Thoracic aorta (tissue), 2 donors: ENCODE measurements at regions not wholly inside any gene's neighbourhood (a gene's known extent, or its start where the extent isn't known, plus 50 kb on each side); places are given as distances from the start of the nearest gene placed in this dataset.

Experiments used
- ATAC-seq: fragments of 150-250 bp; one replicate; pipeline ENCODE4 v1.8.0; 2017; ENCODE audit warnings: low read depth; ENCODE audit not compliant: insufficient number of reproducible peaks, low FRiP score
- DNase-seq: peaks from one replicate; pipeline ENCODE4 v3.0.0-alpha.2; 2020; ENCODE audit warnings: low spot score
- H3K27ac ChIP-seq, 2 donors: fragments of 200-600 bp; sonication (generic); 1 replicate in 1 of 2; 2 replicates in 1 of 2; pipeline ENCODE4 v1.5.1; 2016; ENCODE audit warnings: mild to moderate bottlenecking in 2 of 2, moderate library complexity in 2 of 2
- H3K27me3 ChIP-seq: fragments of 200-600 bp; sonication (generic); replicated peaks from 2 replicates; pipeline ENCODE4 v1.6.0; 2016; ENCODE audit warnings: mild to moderate bottlenecking; ENCODE audit not compliant: insufficient read depth
- H3K36me3 ChIP-seq: fragments of 200-600 bp; sonication (generic); one replicate; pipeline ENCODE4 v1.5.1; 2016
- H3K4me1 ChIP-seq, 2 donors: fragments of 200-600 bp; sonication (generic); 1 replicate in 1 of 2; 2 replicates in 1 of 2; pipeline versions ENCODE4 v1.5.1 to v1.6.0; 2016; ENCODE audit warnings: low read depth in 2 of 2, mild to moderate bottlenecking in 1 of 2; ENCODE audit not compliant: control insufficient read depth in 1 of 2
- H3K4me3 ChIP-seq: fragments of 200-600 bp; sonication (generic); 2 replicates; pipeline ENCODE4 v1.5.1; 2016; ENCODE audit warnings: mild to moderate bottlenecking
- H3K9me3 ChIP-seq: fragments of 200-600 bp; sonication (generic); 2 replicates; pipeline ENCODE4 v1.5.1; 2016
- TF ChIP-seq, protein P1 (sequence below): fragments of 200-600 bp; sonication (generic); IDR thresholded peaks from one replicate; pipeline ENCODE4 v1.5.1; 2019; ENCODE audit warnings: antibody characterized with exemption

DNA sequence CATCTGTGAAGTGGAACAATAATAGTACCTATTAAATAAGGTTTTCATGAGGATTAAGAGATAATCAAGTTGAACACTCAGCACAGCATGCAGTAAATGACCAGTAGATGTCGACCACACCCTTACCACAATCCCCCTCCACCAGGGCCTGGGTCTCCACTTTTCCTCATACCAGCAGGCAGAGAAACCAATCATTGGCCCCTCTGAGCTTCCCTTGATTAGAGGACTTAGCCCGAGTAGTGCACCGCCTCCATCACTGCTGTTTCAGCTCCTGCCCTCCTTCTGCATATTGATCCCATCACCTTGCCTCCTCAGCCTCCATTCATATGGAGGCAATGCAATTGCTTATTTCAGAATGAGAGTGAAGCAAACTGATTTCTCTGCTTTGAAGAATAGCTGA is 96.5 kb upstream of the CDH11 start:
- ATAC-seq: no peak
- Histone ChIP-seq H3K4me3 (no peak overlapping the region), H3K27me3 (no peaks in the 10 kb centered on the region), H3K36me3 (no peaks in the 10 kb centered on the region), H3K27ac (no peak overlapping the region), H3K4me1 (no peaks in the 10 kb centered on the region), H3K9me3 (no peaks in the 10 kb centered on the region)
- TF ChIP-seq, protein P1, sequence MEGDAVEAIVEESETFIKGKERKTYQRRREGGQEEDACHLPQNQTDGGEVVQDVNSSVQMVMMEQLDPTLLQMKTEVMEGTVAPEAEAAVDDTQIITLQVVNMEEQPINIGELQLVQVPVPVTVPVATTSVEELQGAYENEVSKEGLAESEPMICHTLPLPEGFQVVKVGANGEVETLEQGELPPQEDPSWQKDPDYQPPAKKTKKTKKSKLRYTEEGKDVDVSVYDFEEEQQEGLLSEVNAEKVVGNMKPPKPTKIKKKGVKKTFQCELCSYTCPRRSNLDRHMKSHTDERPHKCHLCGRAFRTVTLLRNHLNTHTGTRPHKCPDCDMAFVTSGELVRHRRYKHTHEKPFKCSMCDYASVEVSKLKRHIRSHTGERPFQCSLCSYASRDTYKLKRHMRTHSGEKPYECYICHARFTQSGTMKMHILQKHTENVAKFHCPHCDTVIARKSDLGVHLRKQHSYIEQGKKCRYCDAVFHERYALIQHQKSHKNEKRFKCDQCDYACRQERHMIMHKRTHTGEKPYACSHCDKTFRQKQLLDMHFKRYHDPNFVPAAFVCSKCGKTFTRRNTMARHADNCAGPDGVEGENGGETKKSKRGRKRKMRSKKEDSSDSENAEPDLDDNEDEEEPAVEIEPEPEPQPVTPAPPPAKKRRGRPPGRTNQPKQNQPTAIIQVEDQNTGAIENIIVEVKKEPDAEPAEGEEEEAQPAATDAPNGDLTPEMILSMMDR: no peak
- DNase-seq: no peak

DNA sequence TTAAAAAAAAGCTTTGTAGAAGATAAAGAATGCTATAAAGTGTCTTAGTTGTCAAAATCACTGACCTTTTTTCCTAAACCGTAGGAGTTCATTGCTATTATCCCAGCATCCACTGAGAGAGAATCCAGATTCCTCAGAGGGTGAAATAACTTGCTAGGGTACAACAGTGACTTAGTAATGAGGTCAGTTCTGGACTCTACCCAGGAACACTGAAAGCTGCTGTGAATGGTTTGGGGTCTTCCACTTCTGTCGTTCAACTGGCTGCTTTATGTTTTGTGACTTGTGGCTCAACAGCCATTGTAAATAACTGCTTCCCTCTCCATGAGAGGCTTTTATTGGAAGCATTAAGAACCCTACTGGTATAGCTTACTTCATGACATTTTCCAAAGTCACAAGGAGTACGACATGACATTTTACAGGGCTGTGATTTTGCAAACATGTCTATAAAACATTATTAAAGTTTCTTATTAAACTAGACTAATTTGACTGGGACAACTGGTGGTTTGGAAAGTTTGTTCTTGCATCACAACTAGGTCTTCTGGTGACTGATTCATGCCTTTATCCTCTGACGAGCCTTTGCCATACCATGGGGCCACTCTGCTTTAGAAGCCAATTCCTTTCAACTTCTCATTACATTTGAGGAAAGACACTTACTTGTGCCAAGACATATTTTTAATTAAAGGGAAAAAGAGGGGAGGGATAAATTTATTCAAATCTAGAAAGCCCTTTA is 92.2 kb upstream of the CDH11 start:
- TF ChIP-seq, protein P1: no peak
- no peak for DNase-seq

DNA sequence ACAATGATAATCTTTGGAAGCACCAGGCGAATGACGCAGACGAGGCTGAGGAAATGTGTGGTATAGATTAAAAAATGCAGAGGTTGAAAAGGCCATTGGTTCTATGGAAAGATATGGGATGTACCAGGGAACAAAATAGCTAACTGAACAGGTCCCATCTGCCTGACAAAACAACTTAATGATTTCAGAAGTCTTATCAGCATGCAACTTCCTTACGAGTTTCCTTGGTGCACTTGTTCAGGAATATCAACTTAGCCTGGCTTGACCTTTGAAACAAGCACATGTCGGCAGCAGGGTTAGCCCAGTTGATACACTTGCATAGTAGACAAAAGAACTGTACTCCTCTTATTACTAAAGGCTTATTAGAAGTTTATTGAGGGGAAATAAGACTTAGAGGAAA is 90.9 kb upstream of the CDH11 start:
- TF ChIP-seq, protein P1: no peak
- Histone ChIP-seq H3K4me1 (no peaks in the 10 kb centered on the region), H3K36me3 (no peaks in the 10 kb centered on the region), H3K27ac (no peak overlapping the region), H3K9me3 (no peaks in the 10 kb centered on the region), H3K4me3 (no peak overlapping the region), H3K27me3 (no peaks in the 10 kb centered on the region)
- ATAC-seq (no peak), DNase-seq (no peak)

More for the DNA sequence above, 92.2 kb upstream of the CDH11 start:
- no peaks in the 10 kb centered on the region for H3K27me3 ChIP-seq
- no peak overlapping the region for H3K4me3 ChIP-seq
- no peaks in the 10 kb centered on the region for H3K4me1 ChIP-seq
- H3K36me3 ChIP-seq: no peaks in the 10 kb centered on the region
- no peak overlapping the region for H3K27ac ChIP-seq
- ATAC-seq: no peak
- H3K9me3 ChIP-seq: no peaks in the 10 kb centered on the region

DNA sequence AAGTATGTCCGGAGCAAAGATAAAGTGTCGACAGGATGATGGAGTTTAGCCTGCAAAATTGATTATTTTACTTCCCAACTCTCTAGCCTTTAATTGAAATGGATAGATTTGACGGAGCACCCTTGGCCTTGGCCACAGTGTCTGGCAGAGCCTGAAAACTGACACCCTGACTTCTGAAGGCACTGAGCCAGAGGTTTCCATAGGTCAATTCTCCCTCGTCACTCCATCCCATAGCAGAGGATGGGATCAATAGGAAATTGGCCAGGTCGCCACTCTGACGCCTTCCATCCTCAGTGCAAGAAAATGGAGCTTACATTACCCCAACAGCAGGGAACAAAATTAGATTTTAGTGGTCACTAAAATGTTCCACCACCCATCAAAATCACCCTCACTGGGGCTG is 90.4 kb upstream of the CDH11 start:
- Histone ChIP-seq H3K27ac (no peak overlapping the region), H3K9me3 (no peaks in the 10 kb centered on the region), H3K4me1 (no peaks in the 10 kb centered on the region), H3K36me3 (no peaks in the 10 kb centered on the region), H3K27me3 (no peaks in the 10 kb centered on the region), H3K4me3 (no peak overlapping the region)
- ATAC-seq (no peak), DNase-seq (no peak)
- TF ChIP-seq, protein P1: no peak

DNA sequence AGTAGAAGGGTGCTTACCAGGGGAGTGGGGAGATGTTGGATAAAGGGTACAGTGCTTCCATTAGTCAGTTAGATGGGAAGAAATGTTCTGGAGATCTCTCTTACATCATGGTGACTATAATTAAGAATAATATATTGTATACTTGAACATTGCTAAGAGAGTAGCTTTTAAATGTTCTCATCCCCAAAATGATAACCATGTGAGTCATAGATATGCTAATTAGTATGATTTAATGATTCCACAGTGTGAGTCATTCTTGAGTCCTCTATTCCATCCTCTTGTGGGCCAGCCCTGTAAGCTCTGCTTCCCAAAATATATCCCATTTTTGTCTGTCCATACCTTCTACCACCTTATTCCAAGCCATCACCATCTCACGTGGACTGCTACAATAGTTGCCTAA is 80.6 kb upstream of the CDH11 start:
- H3K27me3 ChIP-seq: no peaks in the 10 kb centered on the region
- H3K27ac ChIP-seq: no peak overlapping the region
- no peaks in the 10 kb centered on the region for H3K9me3 ChIP-seq
- H3K4me3 ChIP-seq: no peak overlapping the region
- DNase-seq (no peak), ATAC-seq (no peak)
- no peaks in the 10 kb centered on the region for H3K36me3 ChIP-seq
- TF ChIP-seq, protein P1: no peak
- no peaks in the 10 kb centered on the region for H3K4me1 ChIP-seq
